Adrenal gland (tissue), 9 donors: ENCODE measurements at regions not wholly inside any gene's neighbourhood (a gene's known extent, or its start where the extent isn't known, plus 50 kb on each side); places are given as distances from the start of the nearest gene placed in this dataset.
"Not testable (repeated sequence)": the region's sequence is repeated elsewhere in the genome, so short reads cannot be mapped to it uniquely, and the experiment has no call there.

ENCODE experiments used
- DNase-seq, 7 donors: peaks; one replicate each; pipeline ENCODE4 v3.0.0-alpha.2; 2019 to 2020
- H3K27ac ChIP-seq, 5 donors: fragments of 200-600 bp; sonication (generic) in 4 of 5; 1 replicate in 3 of 5; 2 replicates in 2 of 5; pipeline versions ENCODE4 v1.5.1 to v1.8.0; 2016 to 2020; ENCODE audit warnings: mild to moderate bottlenecking in 1 of 5
- H3K27me3 ChIP-seq: fragments of 200-600 bp; 2 replicates; pipeline ENCODE4 v1.8.0; 2021
- H3K36me3 ChIP-seq, 2 donors: fragments of 200-600 bp; replicated peaks in 1 of 2; 1 replicate in 1 of 2; 2 replicates in 1 of 2; pipeline versions ENCODE4 v1.5.1 to v1.8.0; 2018 to 2022
- H3K4me1 ChIP-seq, 2 donors: fragments of 200-600 bp; replicated peaks in 1 of 2; 1 replicate in 1 of 2; 2 replicates in 1 of 2; pipeline versions ENCODE4 v1.5.1 to v1.8.0; 2018 to 2021
- H3K4me3 ChIP-seq, 4 donors: fragments of 200-600 bp; sonication (generic) in 3 of 4; one replicate each; pipeline ENCODE4 v1.5.1; 2016 to 2018
- H3K9me3 ChIP-seq, 3 donors: fragments of 200-600 bp; sonication (generic) in 1 of 3; replicated peaks in 1 of 3; 1 replicate in 2 of 3; 2 replicates in 1 of 3; pipeline versions ENCODE4 v1.5.1 to v1.8.0; 2016 to 2021
- CTCF ChIP-seq, 6 experiments: fragments of 450-650 bp in 4 of 6; fragments of 200-600 bp in 2 of 6; sonication (generic) in 1 of 6; IDR thresholded peaks; 1 replicate in 5 of 6; 2 replicates in 1 of 6; pipeline versions ENCODE4 v1.5.1 to v1.8.0; 2016 to 2021; ENCODE audit warnings: antibody characterized with exemption in 6 of 6, mild to moderate bottlenecking in 2 of 6, moderate library complexity in 1 of 6
- POLR2A ChIP-seq, 2 donors: fragments of 450-650 bp; IDR thresholded peaks; one replicate each; pipeline ENCODE4 v1.6.1; 2017; ENCODE audit warnings: antibody characterized with exemption in 2 of 2, mild to moderate bottlenecking in 2 of 2, moderate library complexity in 1 of 2
- WGBS, 4 donors: extraction: QIAGEN DNeasy Blood & Tissue Kit in 2 of 4; methylation state at CpG; one replicate each; pipeline versions ENCODE4 v1.1.5 to v1.1.7; 2013 to 2017; 5-methylcytosine and 5-hydroxymethylcytosine counted together
- intact Hi-C, 2 donors: fragments of 100-400 bp; cut with DNase I; formaldehyde crosslinking; loops; one replicate each; pipeline versions ENCODE4 v1.14.1 to v1.15.0; 2022 to 2023
- donor health status: healthy with polysubstance abuse.
- donor health status: Bipolar disorder and iron deficiency.
- donor health status: DM: yes; HTN: yes; CAD: no.
- donor health status: DM: no; HTN: no; CAD: no.
- donor health status: DM: no; HTN: no; CAD: no.

GRCh38 chr4:132437117-132437516, 712.0 kb upstream of the PCDH10 start:
- Histone ChIP-seq H3K9me3 (no peaks in the 10 kb centered on the region), H3K27me3 (no peaks in the 10 kb centered on the region), H3K4me3 (no peak overlapping the region), H3K36me3 (no peaks in the 10 kb centered on the region), H3K4me1 (no peaks in the 10 kb centered on the region), H3K27ac (no peak overlapping the region)
- TF ChIP-seq POLR2A (IDR thresholded peaks at IDR 0.05) (no peak), CTCF (IDR thresholded peaks at IDR 0.05) (no peak)
- intact Hi-C loops, result no loop called here
- DNase-seq, result no peak

GRCh38 chr4:132445386-132445785, 703.7 kb upstream of the PCDH10 start:
- intact Hi-C loops, result no loop called here
- Histone ChIP-seq H3K9me3 (no peaks in the 10 kb centered on the region), H3K36me3 (no peaks in the 10 kb centered on the region), H3K27ac (no peak overlapping the region), H3K27me3 (no peaks in the 10 kb centered on the region), H3K4me3 (no peak overlapping the region), H3K4me1 (no peaks in the 10 kb centered on the region)
- no peak for DNase-seq
- 63 to 94% (median 87%) methylated on average over 3 of the region's 3 CpGs for WGBS, 4 donors
- TF ChIP-seq CTCF (IDR thresholded peaks at IDR 0.05) (no peak), POLR2A (IDR thresholded peaks at IDR 0.05) (no peak)

GRCh38 chr4:132457987-132458386, 691.1 kb upstream of the PCDH10 start:
- whole genome bisulfite sequencing, 4 donors, result 80 to 85% (median 84%) methylated on average over 9 of the region's 9 CpGs
- H3K36me3 ChIP-seq, H3K9me3 ChIP-seq, DNase-seq, H3K27me3 ChIP-seq, H3K27ac ChIP-seq, intact Hi-C loops, H3K4me1 ChIP-seq, H3K4me3 ChIP-seq: not testable (repeated sequence)

GRCh38 chr4:132479543-132479942, 669.6 kb upstream of the PCDH10 start:
- Histone ChIP-seq H3K27me3 (no peaks in the 10 kb centered on the region), H3K9me3 (no peaks in the 10 kb centered on the region), H3K4me3 (no peak overlapping the region), H3K36me3 (no peaks in the 10 kb centered on the region), H3K4me1 (no peaks in the 10 kb centered on the region), H3K27ac (no peak overlapping the region)
- no peak for DNase-seq
- intact Hi-C loops, result no loop called here
- 67 to 87% (median 70%) methylated on average over 2 of the region's 2 CpGs for WGBS, 4 donors
- TF ChIP-seq POLR2A (IDR thresholded peaks at IDR 0.05), result no peak
- no peak for TF ChIP-seq CTCF (IDR thresholded peaks at IDR 0.05)

- intact Hi-C loops, result no loop called here
- H3K36me3 ChIP-seq, result no peaks in the 10 kb centered on the region
- H3K4me1 ChIP-seq, result no peaks in the 10 kb centered on the region
- H3K9me3 ChIP-seq, result no peaks in the 10 kb centered on the region
- no peak overlapping the region for H3K27ac ChIP-seq
- no peak for DNase-seq
- WGBS, 4 donors, result 72 to 81% (median 74%) methylated on average over 3 of the region's 3 CpGs
- no peak for TF ChIP-seq POLR2A (IDR thresholded peaks at IDR 0.05)
- no peak for TF ChIP-seq CTCF (IDR thresholded peaks at IDR 0.05)
- no peak overlapping the region for H3K4me3 ChIP-seq
- H3K27me3 ChIP-seq, result no peaks in the 10 kb centered on the region
Observed at GRCh38 chr4:132488555-132488954, 660.5 kb upstream of the PCDH10 start.
